Hepatic stellate cell (primary cell): ENCODE measurements at regions not wholly inside any gene's neighbourhood (a gene's known extent, or its start where the extent isn't known, plus 50 kb on each side); places are given as distances from the start of the nearest gene placed in this dataset.

Source experiments
- DNase-seq: peaks from one replicate; pipeline ENCODE4 v3.0.0; 2011; ENCODE audit warnings: low spot score

- DNase-seq: no peak
Observed at GRCh38 chr4:125808570-125808969, 493.8 kb downstream of the FAT4 start.

- DNase-seq: no peak
Observed at GRCh38 chr4:125811892-125812291, 497.1 kb downstream of the FAT4 start.

DNA sequence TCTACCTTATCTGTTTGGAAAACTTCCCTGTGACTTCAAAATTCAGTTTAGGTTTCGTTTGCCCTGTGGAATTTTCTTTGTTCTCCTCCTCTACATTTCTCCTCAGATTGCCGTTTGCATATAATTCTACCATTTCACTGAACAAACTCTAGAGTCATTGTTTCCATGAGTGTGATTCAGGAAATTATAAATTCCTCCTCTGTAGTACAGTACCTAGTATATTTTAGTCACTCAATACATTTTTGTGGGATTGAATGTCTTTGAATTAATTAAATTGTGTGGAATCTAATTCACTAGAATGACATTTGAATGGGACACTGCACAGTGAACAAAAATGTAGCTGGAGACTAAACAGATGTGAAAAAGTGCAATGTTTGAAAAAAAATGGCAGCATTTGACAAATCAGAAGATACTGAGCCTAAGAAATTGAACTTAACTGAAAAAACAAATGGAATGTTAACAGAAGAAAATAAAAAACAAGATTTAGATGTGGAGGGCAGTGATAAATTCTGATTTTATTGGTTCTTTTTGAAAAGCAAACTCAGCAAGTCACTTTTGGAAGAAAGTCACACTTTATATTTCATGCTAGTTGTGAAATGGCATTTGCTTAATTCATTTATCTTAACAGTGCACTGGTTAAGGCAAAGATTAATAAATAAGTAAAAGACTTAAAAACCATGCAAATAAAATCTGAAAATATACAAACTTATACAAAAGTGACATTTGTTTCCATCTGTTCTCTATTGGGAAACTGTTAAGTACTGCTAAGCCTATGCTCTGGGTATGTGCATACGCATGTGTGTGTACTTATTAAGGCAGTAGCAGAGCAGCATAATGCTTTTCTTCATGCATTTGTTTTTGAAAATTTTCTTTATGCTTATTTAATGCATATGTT lies 512.3 kb downstream of the FAT4 start:
- DNase-seq: no peak

GRCh38 chr4:125827696-125828052 lies 512.9 kb downstream of the FAT4 start:
- DNase-seq: no peak

DNA sequence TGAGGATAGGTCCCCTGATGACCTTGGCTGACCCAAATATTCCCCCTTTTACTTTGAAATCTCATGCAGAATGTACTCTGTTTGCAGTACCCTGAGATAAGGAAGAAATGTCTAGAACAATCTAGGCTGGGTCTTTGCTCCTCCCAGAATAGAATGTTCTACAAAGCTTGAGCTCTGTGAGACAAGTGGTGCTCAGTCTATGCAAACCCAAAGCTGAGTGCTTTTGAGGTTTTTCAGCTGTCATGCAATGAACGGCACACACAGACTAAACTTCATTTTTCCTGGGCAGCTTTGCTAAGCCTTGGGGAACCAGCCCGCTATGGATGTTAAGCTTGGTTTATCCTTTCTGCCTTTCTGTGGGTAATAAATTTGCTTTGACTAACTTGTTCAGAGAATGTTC lies 513.6 kb downstream of the FAT4 start:
- DNase-seq: no peak

DNA sequence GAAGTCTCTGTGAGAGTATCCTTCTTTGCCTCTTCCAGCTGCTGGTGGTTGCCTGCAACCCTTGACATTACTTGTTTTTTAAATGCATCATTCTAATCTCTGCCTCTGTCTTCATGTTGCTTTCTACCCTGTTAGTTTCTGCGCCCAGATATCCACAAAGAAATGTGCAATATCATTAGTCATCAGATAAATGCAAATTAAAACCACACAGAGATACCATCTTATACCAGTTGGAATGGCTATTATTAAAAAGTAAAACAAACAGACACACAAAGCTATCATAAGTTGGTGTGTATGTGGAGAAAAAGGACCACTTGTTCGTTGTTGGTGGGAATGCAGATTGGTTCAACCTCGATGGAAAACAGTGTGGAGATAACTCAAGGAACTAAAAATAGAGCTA lies 517.4 kb downstream of the FAT4 start:
- no peak for DNase-seq

DNA sequence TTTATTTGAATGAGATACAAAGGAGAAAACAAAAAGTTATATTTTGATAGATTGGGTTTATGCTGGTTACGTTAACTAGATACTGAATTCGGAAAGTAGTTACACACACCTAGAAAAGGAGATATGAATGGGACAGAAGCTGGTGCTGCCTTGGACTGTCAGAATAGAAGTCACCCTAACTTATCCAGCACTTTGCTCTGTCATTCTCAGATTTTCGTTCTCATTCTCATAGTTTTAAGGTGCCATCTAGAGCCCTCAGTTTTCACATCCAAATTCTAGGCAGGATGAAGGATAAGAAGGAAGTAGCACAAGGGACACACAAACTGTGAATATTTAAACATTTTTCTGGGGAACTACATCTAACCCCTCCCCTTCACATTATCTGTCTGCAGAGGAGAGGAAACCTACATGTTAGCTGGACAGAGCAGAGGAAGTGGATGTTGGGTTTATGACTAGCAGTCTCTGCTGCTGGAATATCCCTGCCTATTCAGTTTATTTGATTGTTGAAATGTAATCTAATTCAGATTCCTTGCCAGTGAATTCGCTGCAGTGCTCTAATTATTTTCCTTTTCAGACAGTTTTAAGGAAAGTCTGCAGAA lies 521.9 kb downstream of the FAT4 start:
- no peak for DNase-seq

DNA sequence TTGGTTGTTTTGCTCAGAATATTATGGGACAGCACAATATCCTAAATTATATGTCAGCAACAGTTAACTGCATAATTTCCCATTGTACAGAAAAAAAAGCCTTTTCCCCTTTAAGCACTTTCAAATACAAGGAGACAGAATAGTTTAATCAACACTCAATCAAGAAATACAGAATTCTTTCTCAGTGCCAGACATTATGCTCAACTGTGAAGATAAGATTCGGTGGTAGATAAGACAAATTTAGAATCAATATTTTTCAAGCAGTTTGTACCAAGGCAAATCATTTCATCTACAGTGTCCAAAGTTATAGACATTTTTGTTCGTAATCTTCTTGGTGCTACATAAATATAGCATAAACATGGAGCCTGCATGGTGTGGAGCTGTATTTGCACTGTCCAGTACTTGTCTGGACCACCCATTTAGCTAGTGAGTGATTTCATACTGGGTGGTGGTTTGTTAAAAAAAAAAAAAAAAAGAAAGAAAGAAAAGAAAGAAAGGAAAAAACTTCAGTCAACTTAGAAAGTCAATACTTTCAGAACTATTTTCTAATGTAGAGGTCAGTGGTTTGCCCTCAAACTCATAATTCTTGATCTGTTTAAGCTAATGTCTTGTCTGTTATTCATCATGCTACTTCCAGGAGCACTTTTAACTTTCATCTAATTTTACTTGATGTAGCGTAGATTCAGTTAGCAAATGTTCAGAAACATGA lies 522.9 kb downstream of the FAT4 start:
- DNase-seq: no peak

GRCh38 chr4:125838202-125838601 lies 523.4 kb downstream of the FAT4 start:
- DNase-seq: no peak

DNA sequence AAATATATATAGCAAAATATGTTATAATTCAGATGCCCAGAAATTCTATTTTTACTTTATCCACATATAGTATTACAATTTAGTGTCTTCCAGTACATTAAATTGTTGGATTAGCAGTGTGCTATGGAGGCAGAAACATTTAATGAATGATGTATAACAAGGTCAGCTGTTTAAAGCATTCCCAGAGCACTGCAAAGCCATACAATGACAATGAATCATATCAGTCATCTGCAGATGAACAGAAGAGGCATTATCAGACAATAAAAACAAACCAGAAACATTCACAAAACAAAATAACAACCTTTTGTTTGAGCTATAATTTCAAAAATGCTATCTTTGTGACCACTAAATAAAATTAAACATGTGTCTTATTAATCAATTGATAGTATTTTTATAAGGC lies 524.2 kb downstream of the FAT4 start:
- DNase-seq: no peak

- DNase-seq: no peak
Observed at GRCh38 chr4:125843947-125844346, 529.2 kb downstream of the FAT4 start.

DNA sequence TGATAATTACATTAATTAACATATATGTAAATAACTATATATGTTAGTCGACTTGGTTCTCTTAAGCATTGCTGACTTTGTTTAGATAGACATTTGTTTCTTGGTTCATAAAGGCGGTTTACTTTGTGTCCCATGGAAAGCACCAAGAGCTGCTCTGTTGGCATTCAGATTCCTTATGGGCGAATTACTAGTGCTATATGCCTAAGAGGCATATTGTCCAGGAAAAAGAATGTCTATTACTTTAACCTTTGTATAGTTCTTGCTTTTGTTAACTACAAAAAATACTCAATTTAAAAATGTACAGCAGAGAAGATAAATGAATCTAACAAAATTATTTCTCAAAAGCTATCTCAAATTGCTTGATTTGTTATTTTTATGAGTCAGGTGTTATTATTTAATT lies 532.8 kb downstream of the FAT4 start:
- no peak for DNase-seq

DNA sequence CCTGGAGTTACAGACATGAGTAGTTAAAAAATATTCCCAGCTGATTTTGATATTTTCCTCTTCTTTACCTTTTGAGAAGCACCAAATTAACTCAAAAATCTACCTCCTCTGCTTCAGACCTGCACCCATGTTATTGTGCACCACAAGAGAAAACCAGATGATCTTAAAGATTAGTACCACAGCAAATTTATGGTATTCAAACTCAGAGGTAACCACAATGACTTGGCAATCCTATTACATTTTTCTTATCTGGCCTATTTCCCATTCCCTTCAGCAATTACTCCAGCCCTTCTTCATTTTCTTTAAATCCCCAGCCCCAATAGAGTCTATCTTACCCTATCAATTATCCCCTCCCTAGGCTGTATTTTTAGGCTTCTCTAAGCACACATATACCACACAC lies 535.1 kb downstream of the FAT4 start:
- no peak for DNase-seq

GRCh38 chr4:125891597-125892258 lies 577.0 kb downstream of the FAT4 start:
- DNase-seq: no peak

GRCh38 chr4:125904802-125905201 lies 590.0 kb downstream of the FAT4 start:
- DNase-seq: no peak

DNA sequence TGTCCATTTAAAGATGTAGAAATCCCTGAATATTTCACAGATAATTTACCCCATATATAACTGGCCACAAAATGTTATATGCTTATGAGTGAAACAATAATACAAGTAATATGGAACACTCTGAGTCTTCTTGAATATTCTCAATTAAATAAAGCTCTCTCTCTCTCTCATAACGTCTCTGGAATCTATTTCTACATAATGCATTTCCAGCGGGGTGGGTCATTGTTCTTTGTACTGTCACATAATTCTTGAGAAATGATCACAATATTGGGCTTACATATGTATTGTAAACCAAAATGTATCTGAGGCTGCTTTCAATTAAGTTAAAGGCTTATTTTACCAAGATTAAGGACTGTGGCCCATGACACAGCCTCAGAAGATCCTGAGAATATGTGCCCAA lies 596.3 kb downstream of the FAT4 start:
- no peak for DNase-seq

DNA sequence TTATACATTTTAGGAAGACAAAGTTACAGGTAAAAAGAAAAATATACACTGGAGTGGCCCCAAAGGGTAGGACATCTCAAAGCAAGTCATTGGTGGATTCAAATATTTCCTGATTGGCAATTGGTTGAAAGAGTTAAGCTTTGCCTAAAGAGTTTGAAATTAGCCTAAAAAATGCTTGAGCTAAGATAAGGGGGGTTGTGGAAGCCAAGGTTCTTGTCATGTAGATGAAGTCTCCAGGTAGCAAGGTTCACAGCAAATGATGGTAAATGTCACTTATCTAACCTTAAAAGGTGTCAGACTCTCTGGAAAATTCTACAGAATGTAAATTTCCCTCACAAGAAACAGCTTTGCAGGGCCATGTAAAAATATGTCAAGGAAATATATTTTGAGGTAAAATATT lies 596.7 kb downstream of the FAT4 start:
- DNase-seq: no peak

GRCh38 chr4:125917559-125917958 lies 602.8 kb downstream of the FAT4 start:
- DNase-seq: no peak

GRCh38 chr4:125928652-125929051 lies 613.9 kb downstream of the FAT4 start:
- no peak for DNase-seq

- no peak for DNase-seq
Observed at GRCh38 chr4:125938541-125938940, 623.8 kb downstream of the FAT4 start.

GRCh38 chr4:125940426-125940825 lies 625.7 kb downstream of the FAT4 start:
- DNase-seq: no peak

GRCh38 chr4:125944966-125945365 lies 630.2 kb downstream of the FAT4 start:
- DNase-seq: no peak

DNA sequence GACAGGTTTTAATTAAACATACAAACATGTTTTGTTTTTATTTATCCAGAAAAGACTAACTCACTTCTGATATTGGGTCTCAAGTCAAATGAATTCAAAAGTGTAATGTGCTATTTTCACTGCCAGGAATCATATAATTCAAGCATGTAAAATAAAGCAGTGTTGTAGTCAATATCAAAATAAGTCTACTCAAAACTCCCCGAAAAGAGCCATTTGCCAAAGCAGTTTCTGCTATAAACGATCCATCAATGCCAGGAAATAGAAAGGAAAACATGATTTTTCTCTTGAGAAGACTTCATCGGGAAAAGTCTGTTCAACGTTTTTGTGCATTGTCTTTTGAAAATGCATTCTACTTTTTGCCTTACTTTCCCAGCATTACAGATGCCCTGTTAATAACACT lies 633.3 kb downstream of the FAT4 start:
- no peak for DNase-seq
